Testis (tissue), 2 donors: ENCODE measurements at regions not wholly inside any gene's neighbourhood (a gene's known extent, or its start where the extent isn't known, plus 50 kb on each side); places are given as distances from the start of the nearest gene placed in this dataset.

Experiments used
- DNase-seq: peaks from one replicate; pipeline ENCODE4 v3.0.0-alpha.2; 2019
- H3K27ac ChIP-seq, 2 donors: fragments of 200-600 bp; sonication (generic); one replicate each; pipeline ENCODE4 v1.5.1; 2019
- H3K27me3 ChIP-seq: fragments of 200-600 bp; sonication (generic); one replicate; pipeline ENCODE4 v1.5.1; 2019
- H3K36me3 ChIP-seq: fragments of 200-600 bp; sonication (generic); one replicate; pipeline ENCODE4 v1.5.1; 2017; ENCODE audit warnings: low read depth; ENCODE audit errors: missing control alignments
- H3K4me1 ChIP-seq: fragments of 200-600 bp; sonication (generic); one replicate; pipeline ENCODE4 v1.5.1; 2019
- H3K4me3 ChIP-seq, 2 donors: fragments of 200-600 bp; sonication (generic); one replicate each; pipeline ENCODE4 v1.5.1; 2017 to 2019
- H3K9me3 ChIP-seq: fragments of 200-600 bp; sonication (generic); one replicate; pipeline ENCODE4 v1.5.1; 2017
- CTCF ChIP-seq, 3 experiments: fragments of 450-650 bp in 2 of 3; fragments of 200-600 bp in 1 of 3; sonication (generic) in 1 of 3; IDR thresholded peaks; one replicate each; pipeline ENCODE4 v1.5.1; 2016 to 2019; ENCODE audit warnings: antibody characterized with exemption in 3 of 3, mild to moderate bottlenecking in 2 of 3, moderate library complexity in 1 of 3
- POLR2A ChIP-seq: fragments of 450-650 bp; IDR thresholded peaks from one replicate; pipeline ENCODE4 v1.6.1; 2017; ENCODE audit warnings: antibody characterized with exemption, mild to moderate bottlenecking, moderate library complexity
- WGBS, 2 donors: methylation state at CpG; one replicate each; pipeline ENCODE4 v1.1.5; 2018; 5-methylcytosine and 5-hydroxymethylcytosine counted together
- intact Hi-C: fragments of 100-400 bp; cut with DNase I; formaldehyde crosslinking; loops from one replicate; pipeline ENCODE4 v1.15.1; 2023; ENCODE audit warnings: low total_unique reads

GRCh38 chr2:172285010-172285621 lies 142.3 kb upstream of the ITGA6 start:
- DNase-seq = no peak
- Histone ChIP-seq H3K4me3 (no peak overlapping the region), H3K36me3 (no peaks in the 10 kb centered on the region), H3K27me3 (no peaks in the 10 kb centered on the region), H3K4me1 (peaks cover 6% of the 10 kb centered on the region), H3K27ac (no peak overlapping the region), H3K9me3 (no peaks in the 10 kb centered on the region)
- 44 to 45% methylated on average over 5 of the region's 5 CpGs for WGBS, 2 donors
- no peak for TF ChIP-seq CTCF (IDR thresholded peaks at IDR 0.05)
- TF ChIP-seq POLR2A = no peak
- intact Hi-C loops = no loop called here

- WGBS, 2 donors = 83 to 86% methylated on average over 9 of the region's 9 CpGs
- H3K9me3 ChIP-seq = no peaks in the 10 kb centered on the region
- no peaks in the 10 kb centered on the region for H3K36me3 ChIP-seq
- no peak for DNase-seq
- H3K27ac ChIP-seq = no peak overlapping the region
- peaks cover 6% of the 10 kb centered on the region for H3K4me1 ChIP-seq
- no peak for TF ChIP-seq POLR2A
- TF ChIP-seq CTCF (IDR thresholded peaks at IDR 0.05) = no peak
- no peak overlapping the region for H3K4me3 ChIP-seq
- intact Hi-C loops = no loop called here
- no peaks in the 10 kb centered on the region for H3K27me3 ChIP-seq
These were observed 141.6 kb upstream of the ITGA6 start for GRCh38 chr2:172285760-172286159.

- Histone ChIP-seq H3K27ac (no peak overlapping the region), H3K4me1 (peaks cover 6% of the 10 kb centered on the region), H3K27me3 (no peaks in the 10 kb centered on the region), H3K36me3 (no peaks in the 10 kb centered on the region), H3K4me3 (no peak overlapping the region), H3K9me3 (no peaks in the 10 kb centered on the region)
- TF ChIP-seq CTCF (IDR thresholded peaks at IDR 0.05) (no peak), POLR2A (no peak)
- intact Hi-C loops = no loop called here
- no peak for DNase-seq
These were observed 140.2 kb upstream of the ITGA6 start for GRCh38 chr2:172287190-172287589.

- 74 to 81% methylated on average over 6 of the region's 6 CpGs for WGBS, 2 donors
- no peaks in the 10 kb centered on the region for H3K9me3 ChIP-seq
- intact Hi-C loops = no loop called here
- TF ChIP-seq CTCF (IDR thresholded peaks at IDR 0.05) = no peak
- TF ChIP-seq POLR2A = no peak
- no peak for DNase-seq
- no peak overlapping the region for H3K27ac ChIP-seq
- H3K27me3 ChIP-seq = no peaks in the 10 kb centered on the region
- H3K4me3 ChIP-seq = no peak overlapping the region
- peaks cover 6% of the 10 kb centered on the region for H3K4me1 ChIP-seq
- H3K36me3 ChIP-seq = no peaks in the 10 kb centered on the region
These were observed 139.6 kb upstream of the ITGA6 start for GRCh38 chr2:172287605-172288315.

GRCh38 chr2:172288603-172289002 lies 138.8 kb upstream of the ITGA6 start:
- no peak for DNase-seq

More at GRCh38 chr2:172288603-172289002, 138.8 kb upstream of the ITGA6 start:
- Histone ChIP-seq H3K36me3 (no peaks in the 10 kb centered on the region), H3K27ac (no peak overlapping the region), H3K9me3 (no peaks in the 10 kb centered on the region), H3K4me1 (peaks cover 6% of the 10 kb centered on the region), H3K27me3 (no peaks in the 10 kb centered on the region), H3K4me3 (no peak overlapping the region)
- TF ChIP-seq CTCF (IDR thresholded peaks at IDR 0.05) (no peak), POLR2A (no peak)
- WGBS, 2 donors = 50 to 76% methylated on average over 1 of the region's 1 CpG
- intact Hi-C loops = no loop called here
